ENCODE measurements at regions not wholly inside any gene's neighbourhood (a gene's known extent, or its start where the extent isn't known, plus 50 kb on each side); places are given as distances from the start of the nearest gene placed in this dataset.

- 25% methylated on average over 2 of the region's 3 CpGs; no CpG with 5 or more reads in 1 of the 2 experiments for WGBS, 2 experiments (ENCODE audit: extremely low coverage in 2 of 2, insufficient read length in 1 of 2)
- no peaks in the 10 kb centered on the region for H3K4me1 ChIP-seq (ENCODE audit: control insufficient read depth, insufficient read depth, low read length)
- no peaks in the 10 kb centered on the region for H3K36me3 ChIP-seq (ENCODE audit: control insufficient read depth, insufficient read depth, low read length)
- no peak overlapping the region for H3K27ac ChIP-seq (ENCODE audit: insufficient read depth, low read length)
- no peak overlapping the region for H3K4me2 ChIP-seq (ENCODE audit: low read depth, low read length)
- H3K27me3 ChIP-seq (ENCODE audit: control insufficient read depth, insufficient read depth, low read length) = no peaks in the 10 kb centered on the region
- no peaks in the 10 kb centered on the region for H3K79me1 ChIP-seq (ENCODE audit: low read depth in 1 of 2, low read length in 2 of 2)
- H2AK5ac ChIP-seq (ENCODE audit: low read depth, low read length) = no peak overlapping the region
- H4K5ac ChIP-seq (ENCODE audit: low read depth, low read length) = no peak overlapping the region
- in situ Hi-C loops (cut with MboI; ENCODE audit: low sequenced_read_pairs) = no loop called here
- H3K9ac ChIP-seq (ENCODE audit: low read depth, low read length) = no peak overlapping the region
- no peak for TF ChIP-seq RAD21 (IDR thresholded peaks at IDR 0.05; ENCODE audit: low read length)
- no peak for TF ChIP-seq CTCF (conservative IDR thresholded peaks at IDR 0.05; ENCODE audit: low read depth, low read length)
- no peak for TF ChIP-seq ELK1 (IDR thresholded peaks at IDR 0.05; ENCODE audit: borderline replicate concordance, low read depth, low read length)
- TF ChIP-seq, protein P1, sequence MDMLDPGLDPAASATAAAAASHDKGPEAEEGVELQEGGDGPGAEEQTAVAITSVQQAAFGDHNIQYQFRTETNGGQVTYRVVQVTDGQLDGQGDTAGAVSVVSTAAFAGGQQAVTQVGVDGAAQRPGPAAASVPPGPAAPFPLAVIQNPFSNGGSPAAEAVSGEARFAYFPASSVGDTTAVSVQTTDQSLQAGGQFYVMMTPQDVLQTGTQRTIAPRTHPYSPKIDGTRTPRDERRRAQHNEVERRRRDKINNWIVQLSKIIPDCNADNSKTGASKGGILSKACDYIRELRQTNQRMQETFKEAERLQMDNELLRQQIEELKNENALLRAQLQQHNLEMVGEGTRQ (IDR thresholded peaks at IDR 0.05; ENCODE audit: low read depth, low read length) = no peak
- TF ChIP-seq MAFK (IDR thresholded peaks at IDR 0.05; ENCODE audit: low read depth, low read length) = no peak
- no peak for TF ChIP-seq MXI1 (IDR thresholded peaks at IDR 0.05; ENCODE audit: borderline replicate concordance, low read depth, low read length)
- TF ChIP-seq CHD1 (IDR thresholded peaks at IDR 0.05; ENCODE audit: low read depth, low read length) = no peak
- TF ChIP-seq MAZ (IDR thresholded peaks at IDR 0.05; ENCODE audit: borderline replicate concordance, low read depth, low read length) = no peak
- TF ChIP-seq RCOR1 (IDR thresholded peaks at IDR 0.05; ENCODE audit: insufficient replicate concordance, low read length) = no peak
- TF ChIP-seq SMC3 (IDR thresholded peaks at IDR 0.05; ENCODE audit: low read depth, low read length) = no peak
- no peak for TF ChIP-seq NFE2L2 (IDR thresholded peaks at IDR 0.05; ENCODE audit: low read depth, low read length)
- H2BK120ac ChIP-seq (ENCODE audit: low read depth, low read length) = no peak overlapping the region
- H2BK15ac ChIP-seq (ENCODE audit: low read depth, low read length) = no peak overlapping the region
- CTCF ChIA-PET = no interaction called here
- no peak overlapping the region for H3K4ac ChIP-seq (ENCODE audit: low read depth, low read length)
- BruUV-seq (replicated peaks) = no TSS peak
- no peak overlapping the region for H2AK9ac ChIP-seq (replicated peaks; ENCODE audit: low read depth, low read length, poor library complexity)
- H2BK5ac ChIP-seq (ENCODE audit: low read depth, low read length, poor library complexity, severe bottlenecking) = no peak overlapping the region
- no peak for DNase-seq
- H3K18ac ChIP-seq (ENCODE audit: low read depth, low read length) = no peak overlapping the region
- H3K23ac ChIP-seq (ENCODE audit: low read depth, low read length) = no peak overlapping the region
- H3K4me3 ChIP-seq (ENCODE audit: insufficient read depth, low read depth, low read length) = no peak overlapping the region
- no peak overlapping the region for H2BK20ac ChIP-seq (ENCODE audit: low read depth, low read length)
- ATAC-seq (ENCODE audit: low read depth) = no peak
- H3K56ac ChIP-seq (ENCODE audit: extremely low read depth, insufficient read depth, low read length) = no peak overlapping the region
- no peaks in the 10 kb centered on the region for H3K9me1 ChIP-seq (ENCODE audit: insufficient read depth, low read length)
- dilution Hi-C loops (cut with HindIII; ENCODE audit: low sequenced_read_pairs, unreplicated experiment) = no loop called here
- no peak overlapping the region for H3K14ac ChIP-seq (replicated peaks; ENCODE audit: low read depth, low read length)
- no peak overlapping the region for H4K8ac ChIP-seq (ENCODE audit: low read depth in 2 of 2, low read length in 2 of 2)
- no peaks in the 10 kb centered on the region for H4K20me1 ChIP-seq (ENCODE audit: insufficient read depth, low read length)
- H3K9me3 ChIP-seq (ENCODE audit: control insufficient read depth, insufficient read depth, low read length) = no peaks in the 10 kb centered on the region
- POLR2A ChIA-PET (ENCODE audit: unreplicated experiment) = no interaction called here
- intact Hi-C loops (cut with micrococcal nuclease) = no loop called here
- H2AFZ ChIP-seq (replicated peaks; ENCODE audit: low read length, poor library complexity) = no peak overlapping the region
- H4K91ac ChIP-seq (ENCODE audit: insufficient read depth, low read depth, low read length) = no peak overlapping the region
Measured at GRCh38 chr11:81129618-81130017, 1604.0 kb downstream of the FAM181B start.
